Right atrium auricular region (tissue), 2 donors: ENCODE measurements at regions not wholly inside any gene's neighbourhood (a gene's known extent, or its start where the extent isn't known, plus 50 kb on each side); places are given as distances from the start of the nearest gene placed in this dataset.

Experiments used
- DNase-seq: peaks from one replicate; pipeline ENCODE4 v3.0.0-alpha.2; 2019; ENCODE audit warnings: low spot score
- H3K27ac ChIP-seq, 2 donors: fragments of 200-600 bp; sonication (generic); 1 replicate in 1 of 2; 2 replicates in 1 of 2; pipeline ENCODE4 v1.5.1; 2016 to 2019
- H3K27me3 ChIP-seq, 2 donors: fragments of 200-600 bp; sonication (generic); one replicate each; pipeline versions ENCODE4 v1.5.1 to v1.6.0; 2017 to 2019
- H3K36me3 ChIP-seq: fragments of 200-600 bp; sonication (generic); one replicate; pipeline ENCODE4 v1.5.1; 2016
- H3K4me1 ChIP-seq, 2 donors: fragments of 200-600 bp; sonication (generic); one replicate each; pipeline versions ENCODE4 v1.5.1 to v1.6.0; 2017 to 2019
- H3K4me3 ChIP-seq, 2 donors: fragments of 200-600 bp; sonication (generic); 1 replicate in 1 of 2; 2 replicates in 1 of 2; pipeline ENCODE4 v1.5.1; 2017 to 2019; ENCODE audit warnings: mild to moderate bottlenecking in 1 of 2, moderate library complexity in 1 of 2
- H3K9me3 ChIP-seq, 2 donors: fragments of 200-600 bp; sonication (generic); one replicate each; pipeline ENCODE4 v1.5.1; 2019
- CTCF ChIP-seq, 2 donors: fragments of 200-600 bp; sonication (generic); IDR thresholded peaks; one replicate each; pipeline ENCODE4 v1.5.1; 2019; ENCODE audit warnings: antibody characterized with exemption in 2 of 2

GRCh38 chr6:1096967-1097765 is 214.7 kb upstream of the FOXQ1 start:
- TF ChIP-seq CTCF (IDR thresholded peaks at IDR 0.05), result no peak
- Histone ChIP-seq H3K27ac (no peak overlapping the region), H3K36me3 (no peaks in the 10 kb centered on the region), H3K4me1 (no peaks in the 10 kb centered on the region), H3K27me3 (no peaks in the 10 kb centered on the region), H3K4me3 (no peak overlapping the region), H3K9me3 (no peaks in the 10 kb centered on the region)
- DNase-seq, result no peak

- no peak for TF ChIP-seq CTCF (IDR thresholded peaks at IDR 0.05)
- no peak for DNase-seq
- H3K27ac ChIP-seq, result no peak overlapping the region
Observed at GRCh38 chr6:1094306-1094705, 217.6 kb upstream of the FOXQ1 start.

DNA sequence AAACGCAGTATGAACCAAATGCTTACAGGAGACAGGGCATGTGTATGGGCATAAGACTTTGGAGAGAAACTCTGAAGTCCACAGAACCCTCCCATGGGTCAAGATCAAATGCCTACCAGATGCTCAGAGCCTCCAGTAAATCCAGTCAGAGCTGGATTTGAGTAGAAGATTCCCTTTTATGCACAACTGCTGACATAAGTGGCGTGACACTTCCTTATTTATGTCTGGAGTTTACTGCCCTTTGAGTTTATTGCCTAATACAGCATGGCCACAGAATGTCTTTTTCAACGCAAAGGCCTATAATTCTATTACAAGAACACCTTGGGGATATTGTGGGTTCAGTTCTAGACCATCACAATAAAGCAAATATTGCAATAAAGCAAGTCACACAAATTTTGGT is 220.0 kb upstream of the FOXQ1 start:
- Histone ChIP-seq H3K9me3 (no peaks in the 10 kb centered on the region), H3K4me3 (no peak overlapping the region), H3K27me3 (no peaks in the 10 kb centered on the region), H3K27ac (no peak overlapping the region), H3K4me1 (no peaks in the 10 kb centered on the region), H3K36me3 (no peaks in the 10 kb centered on the region)
- no peak for TF ChIP-seq CTCF (IDR thresholded peaks at IDR 0.05)
- no peak for DNase-seq

More at GRCh38 chr6:1094306-1094705, 217.6 kb upstream of the FOXQ1 start:
- Histone ChIP-seq H3K4me3 (no peak overlapping the region), H3K4me1 (no peaks in the 10 kb centered on the region), H3K27me3 (no peaks in the 10 kb centered on the region), H3K9me3 (no peaks in the 10 kb centered on the region), H3K36me3 (no peaks in the 10 kb centered on the region)

DNA sequence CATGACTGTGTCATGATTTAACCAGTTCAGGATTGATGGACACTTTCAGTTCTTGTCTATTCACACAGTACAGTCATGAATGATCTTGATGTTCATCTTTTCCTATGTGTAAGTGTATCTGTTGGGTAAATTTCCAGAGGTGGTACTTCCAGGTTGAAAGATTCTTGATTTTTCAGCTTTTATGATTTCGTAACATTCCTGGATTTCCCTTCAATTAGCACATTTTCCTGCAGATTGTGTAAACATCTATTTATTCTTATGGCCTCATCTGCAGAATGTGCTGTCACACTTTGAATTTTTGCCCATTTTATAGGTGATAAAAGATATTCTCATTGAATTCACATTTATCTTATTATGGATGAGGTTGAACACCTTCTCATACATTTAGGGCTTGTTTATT is 222.0 kb upstream of the FOXQ1 start:
- no peak overlapping the region for H3K4me3 ChIP-seq
- no peak for TF ChIP-seq CTCF (IDR thresholded peaks at IDR 0.05)

DNA sequence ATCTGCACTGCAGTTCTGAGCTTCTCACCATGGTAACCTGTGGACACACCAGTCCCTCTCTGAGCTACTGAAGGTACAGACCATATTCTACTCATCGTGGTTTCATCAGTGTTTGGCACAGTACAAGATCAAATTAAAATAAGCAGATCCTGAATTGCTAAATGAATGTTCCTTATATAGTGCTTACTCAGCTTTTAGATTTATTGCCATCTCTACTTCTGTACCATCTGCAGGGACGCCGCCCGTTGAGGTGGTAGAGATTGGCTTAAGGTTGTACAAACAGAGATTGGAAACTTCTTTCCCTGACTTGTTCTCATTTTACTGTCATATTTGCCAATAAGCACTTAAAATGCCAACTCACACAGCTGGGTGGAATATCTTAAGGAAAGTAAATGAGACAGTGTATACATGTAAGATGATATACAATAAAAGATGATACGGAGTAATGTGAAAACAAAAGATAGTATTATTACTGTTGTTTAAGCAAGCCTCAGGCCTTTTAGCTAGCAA is 223.4 kb upstream of the FOXQ1 start:
- no peaks in the 10 kb centered on the region for H3K9me3 ChIP-seq
- no peak overlapping the region for H3K27ac ChIP-seq
- no peak for TF ChIP-seq CTCF (IDR thresholded peaks at IDR 0.05)
- no peak overlapping the region for H3K4me3 ChIP-seq
- no peaks in the 10 kb centered on the region for H3K36me3 ChIP-seq
- no peak for DNase-seq
- H3K4me1 ChIP-seq, result no peaks in the 10 kb centered on the region
- no peaks in the 10 kb centered on the region for H3K27me3 ChIP-seq

More for the DNA sequence above, 222.0 kb upstream of the FOXQ1 start:
- H3K4me1 ChIP-seq, result no peaks in the 10 kb centered on the region
- H3K36me3 ChIP-seq, result no peaks in the 10 kb centered on the region
- no peak for DNase-seq
- H3K27me3 ChIP-seq, result no peaks in the 10 kb centered on the region
- no peak overlapping the region for H3K27ac ChIP-seq
- H3K9me3 ChIP-seq, result no peaks in the 10 kb centered on the region
